CD14-positive monocyte (primary cell): ENCODE measurements at regions not wholly inside any gene's neighbourhood (a gene's known extent, or its start where the extent isn't known, plus 50 kb on each side); places are given as distances from the start of the nearest gene placed in this dataset.

Experiments
- DNase-seq, 3 donors: peaks; one replicate each; pipeline ENCODE4 v3.0.0-alpha.2; 2011 to 2022
- H2AFZ ChIP-seq: 2 replicates; pipeline ENCODE4 v1.6.0; 2012; ENCODE audit warnings: mild to moderate bottlenecking, low read depth, low read length, inconsistent platforms; ENCODE audit not compliant: insufficient read depth, poor library complexity, severe bottlenecking
- H3K27ac ChIP-seq, 2 donors: 1 replicate in 1 of 2; 2 replicates in 1 of 2; pipeline ENCODE4 v1.5.1; 2012 to 2013; ENCODE audit warnings: low read length in 2 of 2, control low read depth in 1 of 2, inconsistent platforms in 1 of 2, low read depth in 1 of 2, mild to moderate bottlenecking in 1 of 2
- H3K27me3 ChIP-seq, 2 donors: one replicate each; pipeline versions ENCODE4 v1.6.0 to v1.6.1; 2011 to 2013; ENCODE audit warnings: low read length in 2 of 2; ENCODE audit not compliant: control insufficient read depth in 2 of 2, insufficient read depth in 2 of 2
- H3K36me3 ChIP-seq, 2 donors: replicated peaks in 1 of 2; 1 replicate in 1 of 2; 2 replicates in 1 of 2; pipeline versions ENCODE4 v1.5.1 to v1.6.1; 2012 to 2013; ENCODE audit warnings: low read length in 2 of 2, control low read depth in 1 of 2, inconsistent platforms in 1 of 2, mild to moderate bottlenecking in 1 of 2; ENCODE audit not compliant: insufficient read depth in 2 of 2, control insufficient read depth in 1 of 2
- H3K4me1 ChIP-seq, 2 donors: 1 replicate in 1 of 2; 2 replicates in 1 of 2; pipeline versions ENCODE4 v1.5.1 to v1.6.1; 2012 to 2013; ENCODE audit warnings: low read length in 2 of 2, control low read depth in 1 of 2, inconsistent platforms in 1 of 2, mild to moderate bottlenecking in 1 of 2, moderate library complexity in 1 of 2; ENCODE audit not compliant: insufficient read depth in 2 of 2, control insufficient read depth in 1 of 2
- H3K4me2 ChIP-seq: replicated peaks from 2 replicates; pipeline ENCODE3; 2012; ENCODE audit warnings: low read length, moderate library complexity, mild to moderate bottlenecking; ENCODE audit not compliant: poor library complexity, severe bottlenecking; ENCODE audit errors: extremely low read depth
- H3K4me3 ChIP-seq, 3 experiments: fragments of 200-600 bp in 1 of 3; sonication (generic) in 1 of 3; replicated peaks in 1 of 3; 1 replicate in 2 of 3; 2 replicates in 1 of 3; pipeline ENCODE4 v1.5.1; 2011 to 2013; ENCODE audit warnings: low read length in 3 of 3, mild to moderate bottlenecking in 3 of 3, control low read depth in 2 of 3, low read depth in 2 of 3, inconsistent platforms in 1 of 3, moderate library complexity in 1 of 3
- H3K79me2 ChIP-seq: 2 replicates; pipeline ENCODE4 v1.6.0; 2012; ENCODE audit warnings: mild to moderate bottlenecking, control low read depth, inconsistent platforms, low read length, moderate library complexity; ENCODE audit not compliant: insufficient read depth
- H3K9ac ChIP-seq: 2 replicates; pipeline ENCODE4 v1.6.0; 2017; ENCODE audit warnings: low read length, mild to moderate bottlenecking; ENCODE audit not compliant: insufficient read depth, poor library complexity, severe bottlenecking
- H3K9me3 ChIP-seq, 2 donors: replicated peaks in 1 of 2; 1 replicate in 1 of 2; 2 replicates in 1 of 2; pipeline versions ENCODE4 v1.5.1 to v1.6.1; 2012 to 2013; ENCODE audit warnings: low read length in 2 of 2, control low read depth in 1 of 2; ENCODE audit not compliant: control insufficient read depth in 1 of 2, insufficient read depth in 1 of 2
- H4K20me1 ChIP-seq: 2 replicates; pipeline ENCODE4 v1.6.0; 2012; ENCODE audit warnings: mild to moderate bottlenecking, low read length, control low read depth, moderate library complexity; ENCODE audit not compliant: insufficient read depth
- H3K27ac Mint-ChIP-seq, 7 donors: one replicate each; pipeline ENCODE4 v1.8.0; 2020; ENCODE audit warnings: mild to moderate bottlenecking in 7 of 7, mixed read lengths in 7 of 7, moderate library complexity in 6 of 7, inconsistent platforms in 2 of 7
- H3K27me3 Mint-ChIP-seq, 3 donors: one replicate each; pipeline ENCODE4 v1.8.0; 2021 to 2022; ENCODE audit warnings: low read depth in 3 of 3, mild to moderate bottlenecking in 3 of 3, mixed read lengths in 3 of 3, moderate library complexity in 3 of 3, inconsistent platforms in 1 of 3
- H3K36me3 Mint-ChIP-seq, 2 donors: one replicate each; pipeline ENCODE4 v1.8.0; 2020; ENCODE audit warnings: mixed read lengths in 2 of 2, inconsistent platforms in 1 of 2, mild to moderate bottlenecking in 1 of 2
- H3K4me1 Mint-ChIP-seq: one replicate; pipeline ENCODE4 v1.8.0; 2020; ENCODE audit warnings: mild to moderate bottlenecking, mixed read lengths
- H3K4me3 Mint-ChIP-seq, 2 donors: one replicate each; pipeline ENCODE4 v1.8.0; 2020; ENCODE audit warnings: mild to moderate bottlenecking in 2 of 2, mixed read lengths in 2 of 2, moderate library complexity in 1 of 2
- H3K9me3 Mint-ChIP-seq, 7 donors: one replicate each; pipeline ENCODE4 v1.8.0; 2020 to 2022; ENCODE audit warnings: mixed read lengths in 7 of 7, mild to moderate bottlenecking in 6 of 7, moderate library complexity in 6 of 7, inconsistent platforms in 2 of 7
- WGBS: methylation state at CpG from one replicate; pipeline ENCODE4 v1.1.5; 2013; ENCODE audit warnings: missing lambda C conversion rate; ENCODE audit not compliant: insufficient coverage; 5-methylcytosine and 5-hydroxymethylcytosine counted together
- intact Hi-C, 2 donors: fragments of 100-400 bp; cut with micrococcal nuclease; formaldehyde crosslinking; loops; one replicate each; pipeline versions ENCODE4 v1.15.0 to v1.15.1; 2023
- TF ChIP-seq, protein P1 (sequence below): fragments of 200-600 bp; IDR thresholded peaks from one replicate; pipeline ENCODE4 v1.8.0; 2022; ENCODE audit warnings: antibody characterized with exemption, mild to moderate bottlenecking

DNA sequence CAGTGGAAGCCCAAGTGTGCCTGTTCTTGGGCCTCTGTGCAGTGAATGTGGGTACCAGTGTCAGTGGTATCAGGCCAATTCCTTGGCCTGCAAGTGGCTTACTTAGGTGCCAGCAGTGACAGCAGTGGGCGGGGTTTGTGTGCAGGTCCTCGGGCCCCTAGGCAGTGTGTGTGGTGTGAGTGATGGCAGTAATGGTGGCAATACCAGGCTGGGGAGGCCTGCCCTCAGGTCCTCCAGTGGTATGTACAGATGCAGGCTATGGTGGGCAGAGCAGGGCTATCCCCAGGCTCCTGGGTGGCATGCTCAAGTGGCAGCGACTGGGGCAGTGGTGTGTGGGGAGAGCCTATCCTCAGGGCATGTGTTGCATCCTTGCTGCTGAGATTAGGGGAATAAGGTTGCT is 379.7 kb downstream of the SQOR start:
- Mint-ChIP-seq H3K27me3 (peaks cover 0 to 2% (median 0%) of the 10 kb centered on the region in 3 donors), H3K4me3 (no peak overlapping the region), H3K4me1 (no peaks in the 10 kb centered on the region), H3K36me3 (no peaks in the 10 kb centered on the region), H3K9me3 (peaks cover 7 to 29% (median 17%) of the 10 kb centered on the region in 7 donors), H3K27ac (no peak overlapping the region)
- Histone ChIP-seq H3K4me2 (no peak overlapping the region), H3K36me3 (no peaks in the 10 kb centered on the region), H3K27me3 (no peaks in the 10 kb centered on the region), H3K4me3 (no peak overlapping the region), H4K20me1 (no peaks in the 10 kb centered on the region), H3K9ac (no peak overlapping the region), H3K27ac (no peak overlapping the region), H3K4me1 (no peaks in the 10 kb centered on the region), H2AFZ (no peak overlapping the region), H3K79me2 (no peaks in the 10 kb centered on the region), H3K9me3 (peaks cover 17 to 40% of the 10 kb centered on the region in 2 donors)
- no peak for DNase-seq
- 88% methylated on average over 3 of the region's 3 CpGs for WGBS
- TF ChIP-seq, protein P1, sequence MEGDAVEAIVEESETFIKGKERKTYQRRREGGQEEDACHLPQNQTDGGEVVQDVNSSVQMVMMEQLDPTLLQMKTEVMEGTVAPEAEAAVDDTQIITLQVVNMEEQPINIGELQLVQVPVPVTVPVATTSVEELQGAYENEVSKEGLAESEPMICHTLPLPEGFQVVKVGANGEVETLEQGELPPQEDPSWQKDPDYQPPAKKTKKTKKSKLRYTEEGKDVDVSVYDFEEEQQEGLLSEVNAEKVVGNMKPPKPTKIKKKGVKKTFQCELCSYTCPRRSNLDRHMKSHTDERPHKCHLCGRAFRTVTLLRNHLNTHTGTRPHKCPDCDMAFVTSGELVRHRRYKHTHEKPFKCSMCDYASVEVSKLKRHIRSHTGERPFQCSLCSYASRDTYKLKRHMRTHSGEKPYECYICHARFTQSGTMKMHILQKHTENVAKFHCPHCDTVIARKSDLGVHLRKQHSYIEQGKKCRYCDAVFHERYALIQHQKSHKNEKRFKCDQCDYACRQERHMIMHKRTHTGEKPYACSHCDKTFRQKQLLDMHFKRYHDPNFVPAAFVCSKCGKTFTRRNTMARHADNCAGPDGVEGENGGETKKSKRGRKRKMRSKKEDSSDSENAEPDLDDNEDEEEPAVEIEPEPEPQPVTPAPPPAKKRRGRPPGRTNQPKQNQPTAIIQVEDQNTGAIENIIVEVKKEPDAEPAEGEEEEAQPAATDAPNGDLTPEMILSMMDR = no peak
- intact Hi-C loops = no loop called here

DNA sequence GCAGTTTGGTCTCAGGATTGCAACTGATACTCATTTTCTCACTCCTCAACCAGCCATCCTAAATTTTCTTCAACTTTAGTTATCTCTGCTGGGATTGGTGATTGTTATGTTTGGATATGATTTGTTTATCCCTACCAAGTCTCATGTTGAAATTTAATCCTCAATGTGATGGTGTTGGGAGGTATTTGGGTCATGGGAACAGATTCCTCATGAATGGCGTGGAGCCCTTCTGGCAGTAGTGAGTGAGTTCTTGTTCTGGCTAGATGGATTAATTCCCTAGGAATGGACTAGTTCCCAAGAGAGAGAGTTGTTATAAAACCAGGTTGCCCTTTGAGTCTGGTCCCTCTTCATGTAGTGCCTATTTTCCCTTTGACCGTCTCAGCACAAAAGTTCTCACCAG is 399.9 kb downstream of the SQOR start:
- Histone ChIP-seq H3K27me3 (no peaks in the 10 kb centered on the region), H3K4me3 (no peak overlapping the region), H3K4me1 (no peaks in the 10 kb centered on the region), H3K9me3 (no peaks in the 10 kb centered on the region), H3K27ac (no peak overlapping the region), H3K9ac (no peak overlapping the region), H3K36me3 (no peaks in the 10 kb centered on the region), H3K79me2 (no peaks in the 10 kb centered on the region), H2AFZ (no peak overlapping the region), H3K4me2 (no peak overlapping the region), H4K20me1 (no peaks in the 10 kb centered on the region)
- TF ChIP-seq, protein P1 = no peak
- H3K27me3 Mint-ChIP-seq = no peaks in the 10 kb centered on the region
- H3K36me3 Mint-ChIP-seq = no peaks in the 10 kb centered on the region
- no CpG with 5 or more reads among the region's 2 CpGs for WGBS
- H3K27ac Mint-ChIP-seq = no peak overlapping the region
- H3K9me3 Mint-ChIP-seq = peaks cover 0 to 6% (median 2%) of the 10 kb centered on the region in 7 donors
- DNase-seq = no peak
- no peak overlapping the region for H3K4me3 Mint-ChIP-seq
- H3K4me1 Mint-ChIP-seq = no peaks in the 10 kb centered on the region
- intact Hi-C loops = no loop called here
